ENCODE measurements at regions not wholly inside any gene's neighbourhood (a gene's known extent, or its start where the extent isn't known, plus 50 kb on each side); places are given as distances from the start of the nearest gene placed in this dataset.
A peak's percentile ranks its signal among the peaks of the same experiment; 100 is the strongest.

GRCh38 chr2:21404137-21404536 is 280.4 kb downstream of the TDRD15 start:
- no peak for DNase-seq

GRCh38 chr2:21404827-21405625 is 281.3 kb downstream of the TDRD15 start:
- no peak for DNase-seq

- no peak for DNase-seq
These were observed 282.6 kb downstream of the TDRD15 start for GRCh38 chr2:21406386-21406785.

- no peak for DNase-seq
These were observed 283.1 kb downstream of the TDRD15 start for GRCh38 chr2:21406911-21407310.

GRCh38 chr2:21407851-21408250 is 284.1 kb downstream of the TDRD15 start:
- DNase-seq: no peak

DNA sequence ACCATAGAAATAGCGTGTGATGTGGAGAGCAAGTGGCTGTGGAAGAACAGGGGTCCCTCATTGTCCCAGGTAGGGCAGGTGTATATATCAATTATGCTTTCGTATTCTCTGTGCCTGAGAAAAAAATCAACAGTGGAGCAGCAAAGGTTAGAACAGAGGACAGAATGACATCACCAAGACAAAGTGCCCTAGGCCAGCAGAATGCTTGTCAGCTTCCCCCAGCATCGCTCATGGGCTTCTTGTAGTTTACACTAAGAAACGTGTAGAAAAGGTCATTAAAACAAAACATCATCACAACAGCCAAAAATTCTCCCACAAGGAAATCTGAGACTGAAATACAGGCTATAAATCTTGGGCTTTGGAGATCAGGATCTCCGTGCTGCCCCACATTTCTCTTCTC is 288.0 kb downstream of the TDRD15 start:
- no peak for DNase-seq

DNA sequence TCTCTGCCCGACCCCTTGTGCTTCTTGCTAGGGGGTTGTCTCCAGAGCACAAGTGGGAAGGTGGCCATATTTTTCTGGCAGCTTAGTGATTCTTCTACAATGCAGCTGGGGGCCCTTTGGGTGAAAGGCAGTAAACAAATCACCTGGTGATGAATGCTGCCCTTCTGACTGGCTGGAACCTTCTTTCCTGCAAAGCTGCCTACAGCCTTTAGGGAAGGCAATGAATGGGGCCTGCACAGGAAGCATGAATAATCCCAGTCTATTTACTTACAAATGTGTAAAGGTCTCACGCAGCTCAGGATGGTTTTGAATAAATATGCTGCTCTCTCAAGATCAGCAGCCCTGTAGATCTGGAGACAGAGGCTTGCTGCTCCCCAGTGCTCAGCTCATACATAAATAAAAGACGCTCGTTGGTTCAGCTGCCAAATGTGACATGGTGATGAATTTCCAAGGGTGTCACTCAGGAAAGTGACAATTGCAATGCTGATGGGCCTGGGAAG is 289.2 kb downstream of the TDRD15 start:
- DNase-seq: no peak

DNA sequence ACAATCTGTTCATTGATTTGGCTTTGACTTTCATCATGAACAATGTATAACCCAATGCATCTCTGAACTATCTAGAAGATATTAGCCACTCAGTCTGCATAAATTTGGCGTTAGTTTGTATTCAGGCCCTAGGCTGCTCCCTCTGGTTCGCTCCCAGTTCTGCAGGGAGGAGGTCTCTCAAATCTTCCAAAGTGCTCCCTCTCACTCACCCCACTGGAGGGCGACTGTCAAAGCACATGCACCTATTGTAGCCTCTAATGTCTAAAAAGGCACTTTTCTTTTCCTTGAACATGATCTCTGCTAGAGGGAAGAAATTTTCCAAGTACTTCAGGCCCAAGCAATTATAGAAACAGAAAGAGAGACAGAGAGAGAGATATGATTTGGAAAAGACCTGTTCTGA is 291.5 kb downstream of the TDRD15 start:
- no peak for DNase-seq

- DNase-seq: no peak
These were observed 292.5 kb downstream of the TDRD15 start for GRCh38 chr2:21416226-21416625.

DNA sequence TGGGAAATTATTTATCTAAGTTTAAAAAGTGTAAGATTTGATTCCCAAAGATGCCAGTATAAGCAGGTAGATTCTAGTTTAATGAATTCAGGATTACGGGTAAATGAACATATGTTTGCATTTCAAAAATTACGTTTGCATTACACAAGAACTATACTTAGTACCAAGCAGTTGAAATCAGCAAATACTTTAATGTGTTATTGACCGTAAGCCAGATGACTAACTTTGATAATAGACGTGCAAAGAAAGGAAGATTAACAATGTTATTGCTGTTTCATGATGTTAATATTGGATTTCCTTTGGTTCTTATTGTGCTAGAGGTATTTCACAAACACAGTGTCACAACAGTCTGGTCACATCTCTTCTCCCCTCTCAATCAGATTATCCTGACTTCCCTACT is 294.7 kb downstream of the TDRD15 start:
- no peak for DNase-seq

DNA sequence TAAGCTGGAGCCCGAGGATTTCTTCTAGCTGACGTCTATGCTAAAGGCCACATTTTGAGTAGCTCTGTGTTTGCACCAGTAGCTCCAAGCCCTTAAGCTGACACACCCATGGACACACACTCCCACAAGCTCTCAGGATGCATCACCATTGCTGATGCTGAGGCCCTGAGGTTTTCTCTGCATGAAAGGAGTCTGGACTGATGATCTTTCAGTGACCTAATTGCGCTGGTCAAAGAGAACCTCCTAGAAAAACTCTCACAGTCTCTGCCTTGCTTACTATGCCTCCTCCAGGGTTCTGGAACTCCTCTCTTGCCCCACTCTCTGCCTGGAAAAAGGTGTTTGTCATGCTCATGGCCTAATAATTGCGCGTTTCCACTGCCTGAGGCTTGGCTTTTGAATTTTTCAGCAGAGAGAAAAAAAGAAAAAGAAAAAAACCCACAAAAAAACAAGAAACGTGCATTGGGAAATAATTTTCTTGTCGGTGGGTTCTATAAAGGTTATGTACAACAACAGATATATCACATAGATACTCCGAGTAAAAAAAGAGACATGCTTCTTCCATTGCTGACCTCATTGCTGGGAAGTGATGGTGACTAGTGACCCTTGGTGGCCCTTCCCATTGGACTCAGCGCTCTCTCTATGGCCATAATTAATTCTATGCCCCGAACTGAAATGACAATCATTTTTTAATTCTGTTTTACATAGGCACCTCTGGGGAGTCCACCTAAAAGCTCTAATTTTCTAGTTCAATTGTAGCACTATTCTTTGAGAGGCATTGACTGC is 297.0 kb downstream of the TDRD15 start:
- DNase-seq: no peak

- peak; percentile 80 for DNase-seq
These were observed 298.3 kb downstream of the TDRD15 start for GRCh38 chr2:21422050-21422449.

DNA sequence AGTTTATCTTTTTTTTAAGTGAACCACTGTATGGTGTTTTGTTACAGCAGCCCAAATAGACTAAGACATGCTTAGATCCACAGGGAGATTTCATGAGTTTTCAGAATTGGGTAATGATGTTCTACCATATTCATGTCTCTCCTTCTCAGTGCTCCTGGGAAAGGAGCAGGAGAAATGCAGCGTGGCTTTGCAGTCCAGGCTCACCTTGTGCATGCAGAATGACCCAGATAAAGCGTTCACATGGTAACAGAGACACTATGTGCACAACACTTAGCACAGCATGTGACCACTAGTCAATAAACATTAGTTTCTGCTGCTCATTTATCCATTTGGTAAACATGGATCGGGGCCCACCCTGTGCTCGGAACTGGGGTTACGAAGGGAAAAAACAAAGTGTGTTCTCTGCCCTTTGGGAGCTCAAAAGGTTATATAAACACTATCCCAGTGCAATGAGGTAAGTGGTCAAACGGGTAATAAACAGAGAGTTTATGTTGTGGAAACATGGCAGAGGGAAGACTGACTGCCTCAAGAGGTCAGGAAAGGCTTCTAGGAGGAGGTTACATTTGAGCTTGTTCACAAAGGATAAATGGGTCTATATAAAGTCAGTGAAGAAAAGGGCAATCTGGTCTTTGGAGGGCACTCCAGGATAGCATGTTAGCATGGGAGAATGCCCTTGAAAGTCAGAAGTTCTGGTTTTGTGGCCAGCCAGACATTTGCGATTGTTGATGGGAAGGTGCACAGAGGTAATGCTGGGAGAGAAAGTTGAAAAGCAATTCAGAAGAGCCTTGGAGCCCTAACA is 299.2 kb downstream of the TDRD15 start:
- DNase-seq: no peak

DNA sequence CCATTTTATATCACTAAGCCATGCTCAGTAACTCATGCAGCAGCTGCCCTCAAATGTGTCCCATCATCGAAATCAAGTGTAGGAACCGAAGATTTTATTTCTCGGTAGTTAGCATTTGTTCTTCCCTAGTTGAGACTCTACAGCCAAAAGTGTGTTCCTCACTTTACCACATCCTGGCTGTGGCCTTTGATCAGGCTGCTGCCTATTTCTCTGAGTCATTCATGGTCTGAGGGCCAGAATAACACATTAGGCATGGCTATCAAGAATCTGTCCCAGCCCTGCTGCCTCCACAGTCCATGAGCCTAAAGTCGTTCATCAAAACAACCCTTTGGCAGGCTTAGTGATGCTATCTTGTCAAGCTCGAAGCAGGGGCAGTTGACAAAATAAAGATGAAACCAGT is 300.1 kb downstream of the TDRD15 start:
- DNase-seq: no peak

DNA sequence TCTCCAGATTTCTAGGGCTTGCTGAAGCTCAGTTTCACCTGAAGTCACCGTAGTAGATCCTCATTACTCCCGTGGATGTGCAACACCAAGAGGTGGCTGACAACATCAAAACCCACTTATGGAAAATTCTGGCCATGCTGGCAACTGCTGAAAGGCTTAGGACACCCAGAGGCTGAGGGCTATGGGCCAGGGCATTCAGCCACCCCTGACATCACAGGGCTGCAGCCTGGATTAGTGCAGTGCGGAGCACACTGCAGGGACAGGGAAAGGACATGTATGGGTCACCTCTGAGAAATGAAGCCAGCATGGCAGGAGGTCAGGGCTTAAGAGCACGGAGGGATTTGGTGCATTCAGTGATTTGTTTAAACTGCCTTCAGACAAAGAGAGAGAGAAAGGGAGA is 300.6 kb downstream of the TDRD15 start:
- DNase-seq: no peak

DNA sequence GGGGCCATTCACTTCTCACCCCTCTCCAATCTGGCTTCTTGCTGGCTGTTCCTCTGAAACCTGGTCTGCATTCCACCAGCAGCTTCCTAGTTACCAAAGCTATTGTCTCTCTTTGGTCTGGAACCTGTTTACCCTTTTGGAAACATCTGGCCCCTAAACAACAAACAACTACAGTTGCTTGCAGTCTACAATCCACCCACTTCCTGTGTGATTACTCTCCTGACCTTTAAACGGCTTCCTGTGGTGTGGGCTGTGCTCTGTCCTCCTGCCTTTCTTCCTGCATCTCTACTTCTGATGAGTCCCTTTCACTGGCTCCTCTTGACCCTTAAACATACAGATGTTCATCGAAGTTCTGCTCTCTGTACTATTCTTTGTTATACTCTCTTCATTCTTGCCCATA is 303.8 kb downstream of the TDRD15 start:
- DNase-seq: no peak

DNA sequence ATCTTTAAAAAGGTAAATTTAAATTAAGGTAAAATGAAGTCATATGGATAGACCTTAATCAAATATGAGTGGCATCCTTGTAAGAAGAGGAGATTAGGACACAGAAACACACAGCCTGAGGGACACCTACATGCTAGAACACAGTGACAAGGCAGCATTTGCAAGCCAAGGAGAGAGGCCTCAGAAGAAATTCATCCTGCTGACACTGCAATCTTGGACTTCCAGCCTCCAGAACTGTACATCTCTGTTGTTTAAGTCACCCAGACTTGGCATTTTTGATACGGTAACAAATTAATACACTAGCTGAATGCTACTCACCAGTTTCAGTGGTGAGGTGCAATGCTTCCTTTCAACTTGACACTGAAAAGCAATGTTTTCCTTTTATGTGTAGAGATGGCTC is 305.0 kb downstream of the TDRD15 start:
- DNase-seq: no peak

- DNase-seq: no peak
These were observed 306.0 kb downstream of the TDRD15 start for GRCh38 chr2:21429747-21430146.

DNA sequence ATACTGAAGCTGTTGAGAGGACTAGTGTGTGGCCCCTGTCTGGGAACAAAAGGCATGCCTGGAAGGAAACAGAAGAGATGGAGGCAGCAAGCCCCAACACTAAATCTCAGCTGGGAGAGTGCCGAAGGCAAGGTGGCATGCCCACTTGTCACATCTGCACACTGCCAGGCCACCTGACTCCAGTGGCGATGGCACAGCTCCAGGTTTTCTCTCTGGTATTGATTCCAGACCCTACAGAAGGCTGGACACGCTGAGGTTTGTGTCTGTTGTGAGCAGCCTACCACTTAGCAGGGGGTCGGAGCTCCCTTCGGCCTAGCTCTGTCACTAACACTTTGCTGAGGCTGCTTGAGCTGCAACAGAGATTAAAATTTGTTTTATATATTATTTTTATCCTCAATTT is 307.3 kb downstream of the TDRD15 start:
- DNase-seq: no peak

DNA sequence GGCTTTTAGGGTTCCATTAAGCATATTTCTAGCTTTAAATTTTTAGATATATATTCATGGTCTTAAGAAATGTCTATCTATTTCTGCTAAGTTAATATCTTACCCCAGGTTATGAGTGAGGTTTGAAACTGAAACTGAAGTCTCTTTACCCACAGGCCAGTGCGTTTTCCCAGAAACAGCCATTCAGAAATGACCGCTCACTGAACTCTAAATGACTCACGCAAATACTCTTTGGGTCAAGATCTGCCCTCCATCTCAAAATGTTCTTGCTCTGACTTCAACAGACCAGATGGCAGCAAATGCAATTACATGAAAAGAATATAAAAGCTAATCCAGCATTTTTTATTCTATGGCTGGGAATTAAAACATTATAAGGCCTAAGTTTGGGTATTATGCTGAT is 315.2 kb downstream of the TDRD15 start:
- DNase-seq: no peak

- DNase-seq: no peak
These were observed 317.7 kb downstream of the TDRD15 start for GRCh38 chr2:21441442-21441841.

GRCh38 chr2:21443494-21444105 is 319.8 kb downstream of the TDRD15 start:
- DNase-seq: no peak

- DNase-seq: no peak
These were observed 326.1 kb downstream of the TDRD15 start for GRCh38 chr2:21449881-21450280.
